NT2/D1 (cell line): ENCODE measurements at regions not wholly inside any gene's neighbourhood (a gene's known extent, or its start where the extent isn't known, plus 50 kb on each side); places are given as distances from the start of the nearest gene placed in this dataset.

Experiments used
- DNase-seq: peaks from one replicate; pipeline ENCODE4 v3.0.0-alpha.2; 2011; ENCODE audit warnings: low read depth, low spot score
- H3K27me3 ChIP-seq: 2 replicates; pipeline ENCODE4 v1.6.0; 2011; ENCODE audit warnings: mild to moderate bottlenecking; ENCODE audit not compliant: insufficient read length, insufficient read depth
- H3K36me3 ChIP-seq: 2 replicates; pipeline ENCODE4 v1.6.1; 2011; ENCODE audit warnings: mild to moderate bottlenecking, low read length, mixed read lengths; ENCODE audit not compliant: insufficient read depth, insufficient read length
- H3K4me1 ChIP-seq: 2 replicates; pipeline ENCODE4 v1.5.1; 2011; ENCODE audit not compliant: insufficient read depth, insufficient read length
- H3K4me3 ChIP-seq: 2 replicates; pipeline ENCODE4 v1.5.1; 2011; ENCODE audit warnings: low read depth; ENCODE audit not compliant: insufficient read length
- H3K9ac ChIP-seq: 2 replicates; pipeline ENCODE4 v1.6.0; 2011; ENCODE audit warnings: low read depth; ENCODE audit not compliant: insufficient read length
- H3K9me3 ChIP-seq: 2 replicates; pipeline ENCODE4 v1.5.1; 2011; ENCODE audit warnings: mild to moderate bottlenecking, low read length; ENCODE audit not compliant: insufficient read depth
- SUZ12 ChIP-seq: IDR thresholded peaks from 2 replicates; pipeline ENCODE4 v1.6.1; 2011; ENCODE audit not compliant: insufficient read length, insufficient read depth; ENCODE audit errors: extremely low read depth
- YY1 ChIP-seq: IDR thresholded peaks from 2 replicates; pipeline ENCODE4 v1.6.1; 2011; ENCODE audit not compliant: insufficient read length, insufficient read depth
- ZNF274 ChIP-seq: IDR thresholded peaks from 2 replicates; pipeline ENCODE4 v1.6.1; 2011; ENCODE audit warnings: mild to moderate bottlenecking, low read depth, low read length

- H3K9me3 ChIP-seq: peaks cover 6% of the 10 kb centered on the region; the same call in 1 of the 2 replicates
- DNase-seq: no peak
- H3K36me3 ChIP-seq: no peaks in the 10 kb centered on the region
- H3K4me1 ChIP-seq: no peaks in the 10 kb centered on the region
- no peaks in the 10 kb centered on the region for H3K27me3 ChIP-seq
- H3K4me3 ChIP-seq: no peak overlapping the region
- no peak overlapping the region for H3K9ac ChIP-seq
- no peak for TF ChIP-seq ZNF274
- TF ChIP-seq YY1: no peak
- no peak for TF ChIP-seq SUZ12
Observed at GRCh38 chr1:69175053-69175452, 392.7 kb upstream of the LRRC7 start.

GRCh38 chr1:69180358-69180757 is 387.4 kb upstream of the LRRC7 start:
- no peaks in the 10 kb centered on the region for H3K4me1 ChIP-seq
- no peak overlapping the region for H3K9ac ChIP-seq
- no peak overlapping the region for H3K4me3 ChIP-seq
- no peaks in the 10 kb centered on the region for H3K9me3 ChIP-seq
- H3K36me3 ChIP-seq: no peaks in the 10 kb centered on the region
- H3K27me3 ChIP-seq: no peaks in the 10 kb centered on the region
- no peak for DNase-seq
- no peak for TF ChIP-seq YY1

- H3K36me3 ChIP-seq: no peaks in the 10 kb centered on the region
- H3K4me3 ChIP-seq: no peak overlapping the region
- no peak overlapping the region for H3K9ac ChIP-seq
- no peak for TF ChIP-seq YY1
- no peak for TF ChIP-seq SUZ12
- TF ChIP-seq ZNF274: no peak
- no peak for DNase-seq
- no peaks in the 10 kb centered on the region for H3K4me1 ChIP-seq
- H3K27me3 ChIP-seq: no peaks in the 10 kb centered on the region
- no peaks in the 10 kb centered on the region for H3K9me3 ChIP-seq
Observed at GRCh38 chr1:69185378-69185777, 382.3 kb upstream of the LRRC7 start.

- TF ChIP-seq ZNF274: no peak
- TF ChIP-seq SUZ12: no peak
- no peak for TF ChIP-seq YY1
- DNase-seq: no peak
- H3K9me3 ChIP-seq: no peaks in the 10 kb centered on the region
Observed at GRCh38 chr1:69191335-69191734, 376.4 kb upstream of the LRRC7 start.

GRCh38 chr1:69195136-69195535 is 372.6 kb upstream of the LRRC7 start:
- Histone ChIP-seq H3K4me1 (no peaks in the 10 kb centered on the region), H3K9me3 (no peaks in the 10 kb centered on the region), H3K36me3 (no peaks in the 10 kb centered on the region), H3K27me3 (no peaks in the 10 kb centered on the region), H3K4me3 (no peak overlapping the region), H3K9ac (no peak overlapping the region)
- DNase-seq: no peak
- TF ChIP-seq SUZ12 (no peak), ZNF274 (no peak), YY1 (no peak)

More at GRCh38 chr1:69191335-69191734, 376.4 kb upstream of the LRRC7 start:
- Histone ChIP-seq H3K4me3 (no peak overlapping the region), H3K4me1 (no peaks in the 10 kb centered on the region), H3K27me3 (no peaks in the 10 kb centered on the region), H3K36me3 (no peaks in the 10 kb centered on the region), H3K9ac (no peak overlapping the region)

- Histone ChIP-seq H3K27me3 (no peaks in the 10 kb centered on the region), H3K4me1 (no peaks in the 10 kb centered on the region), H3K9ac (no peak overlapping the region), H3K36me3 (no peaks in the 10 kb centered on the region), H3K4me3 (no peak overlapping the region), H3K9me3 (no peaks in the 10 kb centered on the region)
- TF ChIP-seq ZNF274 (no peak), YY1 (no peak), SUZ12 (no peak)
- DNase-seq: no peak
Observed at GRCh38 chr1:69196071-69196470, 371.7 kb upstream of the LRRC7 start.

GRCh38 chr1:69197816-69198215 is 369.9 kb upstream of the LRRC7 start:
- DNase-seq: no peak

GRCh38 chr1:69201716-69202115 is 366.0 kb upstream of the LRRC7 start:
- no peak for DNase-seq
- Histone ChIP-seq H3K27me3 (no peaks in the 10 kb centered on the region), H3K9me3 (peaks cover 11% of the 10 kb centered on the region; the same call in 1 of the 2 replicates)

More at GRCh38 chr1:69197816-69198215, 369.9 kb upstream of the LRRC7 start:
- Histone ChIP-seq H3K9ac (no peak overlapping the region), H3K4me3 (no peak overlapping the region), H3K27me3 (no peaks in the 10 kb centered on the region), H3K9me3 (no peaks in the 10 kb centered on the region), H3K36me3 (no peaks in the 10 kb centered on the region), H3K4me1 (no peaks in the 10 kb centered on the region)
- no peak for TF ChIP-seq ZNF274
- no peak for TF ChIP-seq YY1
- TF ChIP-seq SUZ12: no peak

More at GRCh38 chr1:69201716-69202115, 366.0 kb upstream of the LRRC7 start:
- Histone ChIP-seq H3K36me3 (no peaks in the 10 kb centered on the region), H3K4me1 (no peaks in the 10 kb centered on the region), H3K4me3 (no peak overlapping the region), H3K9ac (no peak overlapping the region)
- no peak for TF ChIP-seq SUZ12
- no peak for TF ChIP-seq ZNF274
- no peak for TF ChIP-seq YY1
